Dermis microvascular lymphatic vessel endothelial cell (primary cell): ENCODE measurements at regions not wholly inside any gene's neighbourhood (a gene's known extent, or its start where the extent isn't known, plus 50 kb on each side); places are given as distances from the start of the nearest gene placed in this dataset.

Experiments used
- DNase-seq, 2 donors: peaks; one replicate each; pipeline versions ENCODE4 v3.0.0 to v3.0.0-alpha.2; 2010; ENCODE audit warnings: low read depth in 2 of 2

DNA sequence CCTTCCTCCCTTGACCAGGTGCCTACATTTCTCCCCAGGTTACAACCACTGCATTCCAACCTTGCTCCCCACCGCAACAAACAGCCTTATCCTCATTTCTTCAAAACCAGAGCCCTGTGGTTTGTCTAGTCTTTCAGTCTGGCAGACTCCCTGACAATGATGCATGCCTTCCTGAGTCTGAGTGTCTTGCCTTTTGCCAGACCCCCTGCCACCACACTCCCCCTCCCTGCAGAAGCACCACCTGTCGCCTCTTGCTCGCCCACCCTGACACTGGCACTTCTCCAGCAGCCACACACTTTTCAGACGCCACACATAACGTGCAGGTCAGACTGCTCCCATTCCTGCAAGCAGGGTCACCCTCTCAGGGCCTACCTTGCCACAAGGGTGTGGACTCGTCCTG is 349.2 kb upstream of the NOCT start:
- no peak for DNase-seq

- DNase-seq: no peak
Measured at GRCh38 chr4:138665851-138666250, 349.7 kb upstream of the NOCT start.

DNA sequence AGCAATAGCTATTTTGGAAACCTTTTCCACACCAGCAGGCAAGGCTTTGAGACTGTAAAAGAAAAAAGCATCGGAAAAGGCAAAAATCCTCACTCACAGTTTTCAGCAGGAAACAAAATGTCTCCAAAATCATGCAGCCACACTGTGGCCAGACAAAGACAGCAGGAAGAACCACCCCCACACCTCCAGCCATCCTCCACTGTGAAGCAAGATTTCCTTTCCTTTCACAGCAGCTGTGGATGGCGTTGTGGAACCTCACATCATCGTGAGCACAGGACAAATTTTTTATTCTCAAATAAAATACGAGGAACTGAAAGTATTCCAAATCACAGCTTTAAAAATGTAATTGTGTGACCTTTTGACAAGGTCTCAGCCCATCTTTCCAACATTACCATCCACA is 351.7 kb upstream of the NOCT start:
- no peak for DNase-seq

DNA sequence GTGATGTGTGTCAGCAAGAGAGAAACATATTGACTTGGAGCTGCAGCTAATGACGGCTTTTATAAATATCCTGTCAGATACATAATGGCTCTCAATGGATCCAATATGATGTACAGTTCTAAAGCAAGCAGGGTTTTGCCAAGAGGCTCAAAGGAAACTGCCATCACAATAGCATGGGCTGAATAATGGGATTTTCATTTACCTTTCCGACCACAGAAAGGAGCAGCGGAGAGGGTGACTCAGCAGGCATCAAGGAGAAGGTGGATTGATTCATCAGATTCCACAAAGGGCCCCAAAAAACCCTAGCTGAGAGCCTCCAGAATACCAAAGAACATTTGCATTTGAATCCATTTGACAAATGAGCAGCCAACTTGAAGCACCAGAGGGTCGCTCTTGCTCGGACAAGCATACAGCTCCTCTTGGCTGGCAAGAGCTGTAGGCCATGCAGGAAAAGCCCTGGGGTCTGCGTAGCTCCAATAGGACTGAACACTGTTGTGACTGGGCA is 355.7 kb upstream of the NOCT start:
- DNase-seq: no peak

- no peak for DNase-seq
Measured at GRCh38 chr4:138659037-138659811, 356.4 kb upstream of the NOCT start.

GRCh38 chr4:138658518-138658917 is 357.1 kb upstream of the NOCT start:
- no peak for DNase-seq

DNA sequence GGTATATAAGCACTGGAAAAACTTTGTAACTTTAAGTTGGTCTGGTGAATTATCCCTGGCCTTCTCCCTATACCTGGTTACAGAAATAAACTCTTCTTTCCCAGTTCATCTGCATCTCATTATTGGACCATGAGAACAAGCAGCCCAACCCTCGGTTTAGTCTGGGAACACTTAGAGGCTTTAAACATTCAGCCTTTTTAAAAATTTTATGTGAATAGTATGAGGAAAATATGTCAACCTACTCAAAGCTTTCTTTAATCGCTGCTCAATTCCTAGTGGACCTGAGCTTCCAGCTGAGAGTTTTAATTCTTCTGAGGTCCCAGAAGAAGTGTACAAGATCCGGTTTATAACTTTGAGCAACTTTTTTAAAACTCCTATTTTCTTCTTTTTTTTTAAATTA is 358.6 kb upstream of the NOCT start:
- no peak for DNase-seq

DNA sequence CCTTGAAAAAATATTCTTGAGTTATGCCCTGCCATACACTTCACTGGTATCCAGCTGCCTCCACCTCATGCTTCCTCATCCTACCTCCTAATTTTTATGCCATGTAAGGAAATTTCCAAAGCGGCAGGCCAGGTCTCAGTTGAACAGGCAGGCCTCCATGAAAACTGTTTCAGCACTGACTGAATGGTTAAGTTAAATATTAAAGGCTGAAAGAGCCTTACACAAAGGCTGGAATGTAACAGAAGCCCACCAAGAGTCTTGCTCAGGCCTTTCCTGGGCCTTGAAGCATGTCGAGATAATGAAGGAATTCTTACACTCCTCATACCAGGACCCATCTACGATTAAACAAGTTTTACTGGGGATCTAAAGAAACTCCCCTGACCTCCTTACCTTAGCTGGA is 359.6 kb upstream of the NOCT start:
- no peak for DNase-seq

DNA sequence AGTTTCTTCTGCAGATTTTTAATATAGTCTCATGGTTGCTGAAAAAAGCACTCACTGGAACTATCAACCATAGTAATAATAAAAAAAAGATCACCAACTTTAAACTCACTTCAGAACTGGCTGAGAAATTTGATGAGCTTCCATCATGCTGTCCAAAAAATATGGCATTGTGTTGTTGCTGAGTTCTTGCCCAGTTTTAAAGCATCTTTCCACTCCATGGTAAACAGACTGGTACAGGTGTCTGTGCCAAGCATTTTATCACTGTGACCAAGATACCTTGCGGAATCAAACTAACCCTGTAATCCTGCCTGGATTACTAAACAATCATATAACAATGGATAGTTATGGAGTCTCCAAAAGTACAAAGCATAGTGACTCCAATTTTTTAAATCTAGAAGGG is 360.3 kb upstream of the NOCT start:
- no peak for DNase-seq

GRCh38 chr4:138650929-138651448 is 364.6 kb upstream of the NOCT start:
- DNase-seq: no peak

DNA sequence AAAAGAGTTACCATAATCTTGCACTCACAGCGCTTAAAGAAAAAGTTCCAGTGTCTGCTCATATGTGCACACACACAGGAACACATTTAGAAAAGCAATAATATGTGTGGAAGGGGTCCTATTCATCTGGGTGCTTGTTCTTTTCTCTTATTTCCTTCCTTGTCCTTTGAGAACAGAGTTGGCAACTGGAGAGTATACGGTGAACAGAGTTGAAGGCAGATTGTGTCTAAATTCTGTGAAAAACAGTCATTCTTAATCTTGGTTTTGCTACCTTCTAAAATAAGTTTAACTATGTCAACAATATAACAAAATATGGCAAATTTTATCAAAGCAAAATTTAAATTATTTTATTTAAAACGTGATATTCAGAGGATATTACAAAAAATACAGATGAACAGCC is 365.1 kb upstream of the NOCT start:
- no peak for DNase-seq

- DNase-seq: no peak
Measured at GRCh38 chr4:138647433-138647832, 368.1 kb upstream of the NOCT start.

DNA sequence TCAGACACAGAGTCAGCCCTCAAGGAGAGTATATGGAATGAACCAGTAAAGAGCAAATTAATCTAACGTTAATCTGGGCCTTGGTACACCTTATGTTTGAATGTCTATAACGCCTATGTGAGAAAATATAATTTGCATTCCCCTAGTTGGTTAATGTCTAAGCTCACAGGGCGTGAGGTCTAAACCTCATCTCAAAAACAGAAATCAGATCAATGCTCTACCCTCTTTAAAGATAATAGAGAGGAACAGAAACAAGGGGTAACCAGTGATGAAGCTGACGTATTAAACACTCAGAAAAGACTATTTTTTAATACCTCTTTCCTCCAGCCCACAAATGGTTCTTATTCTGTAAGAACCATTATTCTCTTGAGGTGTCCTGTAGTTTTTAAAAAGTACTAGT is 369.2 kb upstream of the NOCT start:
- no peak for DNase-seq

DNA sequence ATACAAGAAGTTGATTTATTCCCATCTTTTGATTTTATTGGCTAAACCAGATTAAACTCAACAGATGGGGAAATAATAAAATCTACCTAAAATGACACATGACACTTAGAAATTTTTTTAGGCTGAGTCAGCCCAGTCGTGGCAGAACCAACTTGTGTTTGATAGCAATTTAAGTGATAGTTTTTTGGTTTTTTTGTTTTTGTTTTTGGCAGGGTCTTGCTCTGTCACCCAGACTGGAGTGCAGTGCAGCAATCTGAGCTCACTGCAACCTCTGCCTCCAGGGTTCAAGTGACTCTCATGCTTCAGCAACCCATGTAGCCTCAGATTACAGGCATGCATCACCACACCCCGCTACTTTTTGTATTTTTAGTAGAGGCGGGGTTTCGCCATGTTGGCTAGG is 370.3 kb upstream of the NOCT start:
- DNase-seq: no peak

- DNase-seq: no peak
Measured at GRCh38 chr4:138644322-138644721, 371.3 kb upstream of the NOCT start.

DNA sequence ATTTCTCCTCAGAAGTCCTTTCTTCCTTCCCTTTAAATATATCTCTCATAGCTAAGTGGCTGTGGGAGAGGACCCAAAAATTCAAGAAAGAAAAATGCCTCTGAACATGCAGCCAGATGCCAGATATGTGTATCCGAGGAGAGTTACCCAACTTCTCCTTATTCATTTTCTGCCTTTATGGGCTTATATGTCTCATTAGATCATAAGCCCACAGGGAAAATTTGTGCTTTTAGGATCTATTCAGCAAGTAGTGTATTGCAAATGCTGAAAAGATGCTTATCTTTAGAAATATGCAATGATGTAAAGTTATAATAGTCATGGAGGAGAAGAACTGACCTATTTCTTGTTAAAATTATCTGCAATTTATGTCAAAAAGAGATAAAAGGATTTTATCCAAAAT is 371.8 kb upstream of the NOCT start:
- no peak for DNase-seq

GRCh38 chr4:138639018-138639741 is 376.4 kb upstream of the NOCT start:
- peak in 1 of 2 donors; percentile 15 for DNase-seq

GRCh38 chr4:138636781-138637180 is 378.8 kb upstream of the NOCT start:
- no peak for DNase-seq

DNA sequence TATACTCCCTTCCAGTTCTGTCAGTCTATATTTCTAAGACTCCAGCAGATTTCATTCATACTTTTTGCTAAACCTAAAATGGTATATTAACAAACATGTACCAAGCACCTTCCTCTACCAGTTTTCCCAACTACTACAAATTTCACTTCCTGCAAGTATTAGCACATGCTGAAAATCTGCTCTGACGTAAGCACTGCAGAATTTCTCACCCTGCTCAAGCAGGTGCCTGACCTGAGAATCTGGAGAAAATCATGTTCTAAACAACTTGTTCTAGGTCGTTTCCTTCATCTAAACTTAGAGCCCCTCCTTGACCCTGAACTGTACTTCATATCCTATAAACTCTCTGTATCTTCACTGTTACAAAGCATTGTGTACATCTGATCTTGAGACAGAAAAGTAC is 380.7 kb upstream of the NOCT start:
- no peak for DNase-seq

- no peak for DNase-seq
Measured at GRCh38 chr4:138633580-138633904, 382.0 kb upstream of the NOCT start.

DNA sequence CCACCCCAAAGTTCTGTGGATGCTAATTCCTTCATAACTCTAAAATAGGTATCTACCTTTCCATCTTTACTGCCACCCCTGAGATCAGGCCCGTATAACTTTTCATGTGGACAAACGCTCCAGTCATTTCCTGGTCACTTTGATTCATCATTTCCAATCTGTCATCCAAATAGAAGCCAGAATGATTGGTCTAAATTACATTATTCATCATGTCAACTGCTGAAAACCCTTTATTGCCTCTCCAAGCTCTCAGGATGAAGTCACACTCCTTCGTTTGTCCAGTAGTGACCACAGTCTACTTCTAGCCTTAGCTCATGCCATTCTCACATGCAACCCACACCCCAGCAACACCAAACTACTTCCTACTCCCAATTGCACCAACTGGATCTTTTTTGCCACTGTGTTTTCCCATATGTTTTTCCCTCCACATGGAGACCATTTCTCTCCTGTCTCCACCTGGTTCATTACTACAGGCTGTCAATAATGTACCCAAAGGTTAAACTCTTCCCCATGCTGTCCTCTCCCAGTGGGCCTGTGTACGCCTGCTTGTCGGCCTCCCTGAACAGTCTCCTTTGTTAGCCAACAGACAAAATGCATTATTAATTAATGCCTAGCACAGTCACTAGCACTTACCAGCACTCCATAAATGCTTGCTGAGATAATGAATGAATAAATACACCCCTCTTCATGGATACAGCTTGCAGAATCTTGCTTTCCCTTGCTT is 382.6 kb upstream of the NOCT start:
- DNase-seq: no peak

DNA sequence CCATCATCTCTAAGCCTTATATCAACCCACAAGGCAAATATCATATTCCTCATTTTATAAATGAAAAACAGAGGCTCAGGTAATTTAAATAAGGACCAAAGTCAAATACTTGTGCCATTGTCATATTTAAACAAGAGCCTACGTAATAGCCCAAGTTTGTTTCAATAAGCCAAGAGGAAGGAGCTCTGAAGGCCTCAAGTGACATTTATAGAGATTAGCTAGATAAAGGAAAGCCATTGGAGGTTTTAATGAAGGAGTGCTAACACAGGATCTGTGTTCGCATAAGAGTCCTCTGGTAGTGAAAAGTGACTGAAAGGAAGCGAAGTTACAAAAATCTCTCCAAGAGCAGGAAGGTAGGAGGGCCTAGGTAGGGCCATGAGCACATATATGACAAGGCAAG is 384.9 kb upstream of the NOCT start:
- no peak for DNase-seq
